Glutamatergic neuron (in vitro differentiated cells): ENCODE measurements at regions not wholly inside any gene's neighbourhood (a gene's known extent, or its start where the extent isn't known, plus 50 kb on each side); places are given as distances from the start of the nearest gene placed in this dataset.

Source experiments
- DNase-seq: peaks from one replicate; pipeline ENCODE4 v3.0.0; 2022
- H3K27ac Mint-ChIP-seq: one replicate; pipeline ENCODE4 v1.8.0; 2020; ENCODE audit warnings: mild to moderate bottlenecking, mixed read lengths, inconsistent platforms; ENCODE audit not compliant: unreplicated experiment
- H3K27me3 Mint-ChIP-seq: one replicate; pipeline ENCODE4 v1.8.0; 2020; ENCODE audit warnings: mild to moderate bottlenecking, moderate library complexity, mixed read lengths, inconsistent platforms; ENCODE audit not compliant: unreplicated experiment
- H3K36me3 Mint-ChIP-seq: one replicate; pipeline ENCODE4 v1.8.0; 2020; ENCODE audit warnings: mild to moderate bottlenecking, mixed read lengths, inconsistent platforms; ENCODE audit not compliant: unreplicated experiment
- H3K4me1 Mint-ChIP-seq: one replicate; pipeline ENCODE4 v1.8.0; 2020; ENCODE audit warnings: mild to moderate bottlenecking, low read depth, mixed read lengths, inconsistent platforms; ENCODE audit not compliant: unreplicated experiment
- H3K4me3 Mint-ChIP-seq: one replicate; pipeline ENCODE4 v1.8.0; 2020; ENCODE audit warnings: mild to moderate bottlenecking, mixed read lengths, inconsistent platforms; ENCODE audit not compliant: unreplicated experiment
- H3K9me3 Mint-ChIP-seq: one replicate; pipeline ENCODE4 v1.8.0; 2020; ENCODE audit warnings: mild to moderate bottlenecking, moderate library complexity, mixed read lengths, inconsistent platforms; ENCODE audit not compliant: unreplicated experiment
- TF ChIP-seq, protein P1 (sequence below): fragments of 200-600 bp; sonication (generic); IDR thresholded peaks from one replicate; pipeline ENCODE4 v1.5.0; 2021; ENCODE audit not compliant: partially characterized antibody, unreplicated experiment

DNA sequence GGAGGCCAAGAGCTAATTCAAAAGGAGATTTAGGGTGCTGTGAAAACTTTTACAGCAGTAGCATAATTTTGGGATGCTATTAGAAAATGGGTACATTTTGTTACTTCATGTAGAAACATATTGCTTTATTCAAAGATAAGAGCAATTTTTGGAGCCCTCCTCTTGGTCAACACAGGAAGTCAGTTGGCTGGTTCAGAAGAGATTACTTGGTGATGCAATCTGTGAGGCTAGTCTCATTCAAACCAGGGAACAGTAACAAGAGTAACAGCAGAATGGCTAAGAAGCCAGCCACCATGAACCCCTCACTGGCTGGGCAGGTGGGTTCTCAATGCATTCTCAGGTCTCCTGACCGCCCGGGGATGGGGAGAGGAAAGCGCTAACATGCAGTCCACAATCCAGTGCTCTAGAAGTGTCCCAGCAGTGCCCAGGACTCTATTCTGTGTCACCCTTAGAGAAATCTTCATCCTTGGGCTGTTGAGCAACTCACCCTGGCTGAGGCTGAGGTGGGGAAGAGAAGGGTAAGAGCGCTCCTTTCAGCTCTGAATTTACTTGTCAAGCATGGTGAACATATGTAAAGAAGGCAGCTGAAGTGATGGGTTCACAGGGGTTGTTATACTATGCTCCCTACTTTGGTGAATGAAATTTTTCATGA, 262.2 kb upstream of the UBASH3B start:
- no peaks in the 10 kb centered on the region for H3K36me3 Mint-ChIP-seq
- TF ChIP-seq, protein P1, sequence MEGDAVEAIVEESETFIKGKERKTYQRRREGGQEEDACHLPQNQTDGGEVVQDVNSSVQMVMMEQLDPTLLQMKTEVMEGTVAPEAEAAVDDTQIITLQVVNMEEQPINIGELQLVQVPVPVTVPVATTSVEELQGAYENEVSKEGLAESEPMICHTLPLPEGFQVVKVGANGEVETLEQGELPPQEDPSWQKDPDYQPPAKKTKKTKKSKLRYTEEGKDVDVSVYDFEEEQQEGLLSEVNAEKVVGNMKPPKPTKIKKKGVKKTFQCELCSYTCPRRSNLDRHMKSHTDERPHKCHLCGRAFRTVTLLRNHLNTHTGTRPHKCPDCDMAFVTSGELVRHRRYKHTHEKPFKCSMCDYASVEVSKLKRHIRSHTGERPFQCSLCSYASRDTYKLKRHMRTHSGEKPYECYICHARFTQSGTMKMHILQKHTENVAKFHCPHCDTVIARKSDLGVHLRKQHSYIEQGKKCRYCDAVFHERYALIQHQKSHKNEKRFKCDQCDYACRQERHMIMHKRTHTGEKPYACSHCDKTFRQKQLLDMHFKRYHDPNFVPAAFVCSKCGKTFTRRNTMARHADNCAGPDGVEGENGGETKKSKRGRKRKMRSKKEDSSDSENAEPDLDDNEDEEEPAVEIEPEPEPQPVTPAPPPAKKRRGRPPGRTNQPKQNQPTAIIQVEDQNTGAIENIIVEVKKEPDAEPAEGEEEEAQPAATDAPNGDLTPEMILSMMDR, result no peak
- H3K4me3 Mint-ChIP-seq, result no peak overlapping the region
- H3K4me1 Mint-ChIP-seq, result no peaks in the 10 kb centered on the region
- no peaks in the 10 kb centered on the region for H3K9me3 Mint-ChIP-seq
- H3K27ac Mint-ChIP-seq, result no peak overlapping the region
- no peak for DNase-seq
- H3K27me3 Mint-ChIP-seq, result no peaks in the 10 kb centered on the region

DNA sequence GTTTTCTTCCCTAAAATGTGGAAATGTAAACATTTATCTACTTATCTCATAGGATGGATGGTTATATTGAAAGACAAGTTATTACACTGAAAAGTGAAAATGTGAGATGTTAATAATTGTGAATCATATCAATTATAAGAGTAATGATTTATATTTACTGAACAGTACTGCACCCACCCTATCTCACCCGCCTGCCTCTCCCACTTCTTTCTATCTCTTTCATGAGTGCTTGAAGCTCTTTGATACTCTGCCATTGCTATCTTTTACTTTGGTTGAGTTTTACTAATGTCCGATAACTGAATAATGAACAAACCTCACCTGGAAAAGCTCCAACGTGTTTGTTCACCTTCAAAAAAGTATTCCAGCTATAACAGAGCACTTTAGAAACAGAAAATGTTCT, 263.0 kb upstream of the UBASH3B start:
- no peak overlapping the region for H3K27ac Mint-ChIP-seq
- no peak overlapping the region for H3K4me3 Mint-ChIP-seq
- H3K36me3 Mint-ChIP-seq, result no peaks in the 10 kb centered on the region
- no peaks in the 10 kb centered on the region for H3K27me3 Mint-ChIP-seq
- no peak for DNase-seq
- no peaks in the 10 kb centered on the region for H3K4me1 Mint-ChIP-seq
- H3K9me3 Mint-ChIP-seq, result no peaks in the 10 kb centered on the region
- TF ChIP-seq, protein P1, result no peak

DNA sequence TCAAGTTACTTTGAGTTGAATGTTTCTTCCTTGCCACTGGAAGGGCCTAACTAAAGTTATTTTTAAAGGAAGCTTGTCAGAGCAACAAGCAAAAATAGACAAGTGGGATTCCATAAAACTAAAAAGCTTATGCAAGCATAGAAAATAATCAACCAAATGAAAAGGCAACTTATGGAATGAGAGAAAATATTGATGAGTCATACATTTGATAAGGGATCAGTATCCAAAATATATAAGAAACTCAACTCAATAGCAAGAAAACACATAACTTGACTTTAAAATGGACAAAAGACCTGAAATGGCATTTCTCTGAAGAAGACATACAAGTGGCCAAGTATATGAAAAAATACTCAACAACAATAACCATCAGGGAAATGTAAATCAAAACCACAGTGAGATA, 264.5 kb upstream of the UBASH3B start:
- TF ChIP-seq, protein P1, result no peak
- Mint-ChIP-seq H3K27ac (no peak overlapping the region), H3K36me3 (no peaks in the 10 kb centered on the region), H3K4me1 (no peaks in the 10 kb centered on the region), H3K4me3 (no peak overlapping the region), H3K9me3 (no peaks in the 10 kb centered on the region), H3K27me3 (no peaks in the 10 kb centered on the region)
- no peak for DNase-seq

DNA sequence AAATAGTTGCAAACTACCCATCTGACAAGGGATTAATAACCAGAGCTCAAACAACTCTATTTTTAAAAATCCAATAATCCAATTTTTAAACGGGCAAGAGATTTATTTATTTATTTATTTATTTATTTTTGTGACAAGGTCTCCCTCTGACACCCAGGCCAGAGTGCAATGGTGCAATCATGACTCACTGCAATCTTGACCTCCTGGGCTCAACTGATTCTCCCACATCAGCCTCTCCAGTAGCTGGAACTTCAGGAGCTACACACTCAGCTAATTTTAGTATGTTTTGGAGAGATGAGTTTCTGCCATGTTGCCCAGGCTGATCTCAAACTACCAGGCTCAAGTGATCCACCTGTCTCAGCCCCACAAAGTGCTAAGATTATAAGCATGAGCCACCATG, 267.2 kb upstream of the BLID start:
- H3K36me3 Mint-ChIP-seq, result no peaks in the 10 kb centered on the region
- no peaks in the 10 kb centered on the region for H3K9me3 Mint-ChIP-seq
- DNase-seq, result no peak
- H3K27me3 Mint-ChIP-seq, result no peaks in the 10 kb centered on the region
- H3K4me1 Mint-ChIP-seq, result no peaks in the 10 kb centered on the region
- H3K4me3 Mint-ChIP-seq, result no peak overlapping the region
- H3K27ac Mint-ChIP-seq, result no peak overlapping the region
- TF ChIP-seq, protein P1, result no peak

DNA sequence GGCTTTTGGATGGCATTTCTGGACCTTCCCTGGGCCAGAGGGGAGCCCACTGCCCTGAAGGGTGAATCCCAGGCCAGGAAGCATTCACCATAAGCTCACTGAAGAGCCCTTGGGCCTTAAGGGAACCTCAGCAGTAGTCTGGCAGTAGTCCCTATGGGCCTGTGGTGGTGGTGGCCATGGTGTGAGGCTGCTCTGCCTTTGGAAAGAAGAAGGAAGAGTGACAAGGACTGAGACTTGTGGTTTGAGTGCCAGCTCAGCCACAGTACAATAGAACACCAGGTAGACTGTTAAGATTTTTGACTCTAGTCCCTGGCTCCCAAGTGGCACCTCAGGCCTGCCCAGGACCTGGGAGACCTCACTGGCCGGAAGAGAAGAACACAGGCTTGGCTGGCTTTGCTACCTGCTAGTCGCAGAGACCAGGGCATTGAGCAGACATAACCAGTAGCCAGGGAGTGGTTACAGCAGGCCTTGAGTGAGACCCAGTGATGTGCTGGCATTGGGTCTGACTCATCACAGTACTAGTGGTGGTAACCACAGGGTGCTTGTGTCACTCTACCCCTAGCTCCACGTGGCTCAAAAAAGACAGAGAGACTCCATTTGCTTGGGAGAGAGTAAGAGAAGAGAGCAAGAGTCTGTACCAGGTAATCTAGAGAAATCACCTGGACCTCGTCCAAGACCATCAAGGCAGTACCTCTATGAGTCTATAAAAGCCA, 259.8 kb upstream of the BLID start:
- no peaks in the 10 kb centered on the region for H3K4me1 Mint-ChIP-seq
- TF ChIP-seq, protein P1, result no peak
- peaks cover 2% of the 10 kb centered on the region for H3K9me3 Mint-ChIP-seq
- no peaks in the 10 kb centered on the region for H3K27me3 Mint-ChIP-seq
- H3K27ac Mint-ChIP-seq, result no peak overlapping the region
- H3K4me3 Mint-ChIP-seq, result no peak overlapping the region
- no peaks in the 10 kb centered on the region for H3K36me3 Mint-ChIP-seq
- no peak for DNase-seq
